NCI-H526 (cell line): ENCODE measurements at regions not wholly inside any gene's neighbourhood (a gene's known extent, or its start where the extent isn't known, plus 50 kb on each side); places are given as distances from the start of the nearest gene placed in this dataset.
"Not testable (repeated sequence)": the region's sequence is repeated elsewhere in the genome, so short reads cannot be mapped to it uniquely, and the experiment has no call there.

Experiments used
- DNase-seq, 2 experiments: peaks; one replicate each; lab custom pipeline; 2025; lab: John Stamatoyannopoulos, UW

DNA sequence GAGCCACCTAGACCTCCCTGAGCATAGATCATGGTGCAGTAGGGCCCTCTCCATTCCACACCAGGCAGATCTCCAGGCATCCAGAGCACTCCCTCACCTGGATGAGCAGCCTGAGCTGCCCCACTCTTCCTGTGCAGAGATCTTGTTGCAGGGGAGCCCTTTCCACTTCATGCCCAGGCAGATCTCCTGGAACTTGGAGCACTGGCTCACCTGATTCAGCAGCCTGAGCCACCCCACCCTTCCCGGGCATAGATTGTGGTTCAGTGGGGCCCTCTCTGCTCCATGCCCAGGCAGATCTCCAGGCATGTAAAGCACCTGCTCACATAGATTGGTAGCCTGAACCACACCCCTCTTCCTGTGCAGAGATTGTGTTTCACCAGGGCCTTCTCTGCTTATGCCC lies 78.0 kb downstream of the SEC16B start:
- DNase-seq: no peak

DNA sequence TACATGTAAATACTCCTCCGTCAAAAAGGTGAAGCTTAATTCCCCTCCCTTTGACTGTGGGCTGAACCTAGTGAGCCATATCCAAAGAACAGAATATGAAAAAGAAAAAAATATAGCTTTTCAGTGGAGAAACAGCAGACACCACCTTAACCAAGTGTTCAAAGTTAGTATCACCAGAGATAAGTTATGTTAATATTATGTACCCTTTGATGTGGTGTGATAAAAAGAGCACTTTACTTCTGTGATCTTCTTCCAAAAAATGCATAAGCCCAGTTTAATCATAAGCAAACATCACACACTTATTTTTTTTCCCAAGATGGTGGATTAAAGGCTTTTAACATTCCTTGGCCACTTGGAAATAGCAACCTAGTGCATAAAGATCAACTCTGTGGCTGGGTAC lies 79.4 kb downstream of the SEC16B start:
- no peak for DNase-seq

- no peak for DNase-seq
These were observed 85.3 kb downstream of the SEC16B start for GRCh38 chr1:177884479-177885021.

DNA sequence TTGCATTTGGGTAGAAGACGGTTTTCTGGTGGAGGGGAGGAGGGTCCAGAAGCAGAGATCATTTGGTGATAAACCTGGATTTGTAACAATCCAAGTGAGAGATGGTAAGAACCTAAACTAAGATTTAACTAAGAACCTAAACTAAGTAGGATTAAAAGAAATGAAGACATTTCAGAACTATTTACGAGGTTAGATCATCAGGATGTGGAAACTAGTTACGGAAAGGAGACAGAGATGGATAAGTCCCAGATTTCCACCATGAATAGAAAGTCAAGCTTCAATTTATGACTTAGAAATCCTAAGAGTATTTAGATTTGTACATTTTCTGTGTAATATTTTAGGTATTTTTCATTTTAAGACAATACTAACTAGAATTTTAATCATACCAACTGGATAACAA lies 86.3 kb downstream of the SEC16B start:
- DNase-seq: no peak

- peak; percentile 60 to 76 for DNase-seq
These were observed 89.4 kb downstream of the SEC16B start for GRCh38 chr1:177880339-177880891.

GRCh38 chr1:177877086-177877485 lies 92.8 kb downstream of the SEC16B start:
- DNase-seq: no peak

DNA sequence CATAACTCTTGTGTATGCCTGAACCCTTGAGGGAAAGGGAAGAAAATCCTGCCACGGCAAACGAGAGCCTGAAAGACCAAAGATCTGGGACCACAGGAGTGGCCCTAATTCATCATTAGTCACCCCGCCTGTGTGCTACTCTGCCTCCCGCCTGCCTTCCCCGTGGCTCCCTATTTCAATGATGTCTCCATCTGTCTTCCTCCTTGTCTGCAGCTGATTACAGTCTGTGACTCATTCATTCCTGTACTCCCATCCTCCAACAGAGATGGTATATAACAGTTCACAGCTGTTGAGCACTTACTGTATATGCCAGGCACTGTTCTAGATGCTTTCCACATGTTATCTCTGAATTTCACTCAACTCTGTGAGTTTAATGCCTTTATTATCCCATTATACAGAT lies 96.6 kb downstream of the SEC16B start:
- no peak for DNase-seq

DNA sequence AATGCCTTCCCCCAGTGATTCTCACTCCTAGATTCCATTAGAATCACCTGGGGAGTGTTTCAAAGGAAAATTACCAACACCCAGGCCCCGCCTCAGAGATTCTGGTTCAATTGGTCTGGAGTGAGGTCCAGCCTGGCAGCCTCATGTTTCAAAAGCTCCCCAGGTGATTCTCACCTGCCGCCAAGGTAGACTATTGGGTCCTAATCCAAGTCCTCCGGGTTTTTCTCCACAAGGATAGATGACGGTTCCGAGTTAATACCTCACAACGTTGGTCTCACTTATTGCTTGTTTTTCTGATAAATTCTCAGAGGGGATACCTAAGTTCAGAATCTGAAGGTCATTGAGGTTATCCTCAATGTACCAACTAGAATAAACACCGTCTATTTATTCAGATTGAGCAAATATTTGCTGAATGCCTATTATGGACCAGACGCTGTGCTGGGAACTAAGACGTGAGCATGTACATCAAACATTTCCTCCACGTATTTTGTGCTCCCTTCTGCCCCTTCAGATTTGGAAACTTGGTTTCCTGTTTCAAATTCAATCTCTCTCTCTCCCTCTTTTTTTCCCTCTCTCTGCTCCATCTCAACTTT lies 97.5 kb downstream of the SEC16B start:
- DNase-seq: no peak

GRCh38 chr1:177871613-177872307 lies 98.1 kb downstream of the SEC16B start:
- peak in 1 of 2 experiments; percentile 53 for DNase-seq

- DNase-seq: no peak
These were observed 100.3 kb downstream of the SEC16B start for GRCh38 chr1:177869586-177869985.

DNA sequence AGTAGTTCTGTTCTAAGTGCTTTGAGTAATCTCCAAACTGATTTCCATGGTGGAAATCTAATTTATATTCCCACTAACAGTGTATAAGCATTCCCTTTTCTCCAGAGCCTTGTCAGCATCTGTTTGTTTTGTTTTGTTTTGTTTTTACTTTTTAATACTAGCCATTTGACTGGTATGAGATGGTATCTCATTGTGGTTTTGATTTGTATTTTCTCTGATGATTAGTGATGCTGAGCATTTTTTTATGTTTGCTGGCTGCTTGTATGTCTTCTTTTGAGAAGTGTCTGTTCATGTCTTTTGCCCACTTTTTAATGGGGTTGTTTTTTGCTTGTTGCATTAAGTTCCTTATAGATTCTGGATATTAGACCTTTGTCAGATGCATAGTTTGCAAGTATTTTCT lies 100.8 kb downstream of the SEC16B start:
- DNase-seq: not testable (repeated sequence)

DNA sequence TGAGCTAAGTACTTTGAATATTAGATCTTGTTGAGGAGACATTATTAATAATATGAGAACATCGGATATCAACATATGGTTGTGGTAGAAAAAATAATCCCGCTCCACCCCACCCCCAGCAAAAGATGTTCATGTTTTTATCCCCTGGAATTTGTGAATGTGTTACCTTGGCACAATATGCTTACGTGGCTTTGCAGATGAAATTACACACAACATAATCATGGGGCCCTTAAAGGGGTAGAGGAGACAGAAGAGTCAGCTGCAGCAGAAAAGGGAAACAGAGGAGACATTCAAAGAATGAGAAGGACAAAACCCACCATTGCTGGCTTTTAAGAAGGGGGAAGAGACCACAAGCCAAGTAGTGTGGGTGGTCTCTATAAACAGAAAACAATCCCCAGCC lies 104.1 kb downstream of the SEC16B start:
- DNase-seq: no peak

GRCh38 chr1:177864538-177865305 lies 105.1 kb downstream of the SEC16B start:
- DNase-seq: peak in 1 of 2 experiments; percentile 23

GRCh38 chr1:177863796-177864195 lies 106.1 kb downstream of the SEC16B start:
- no peak for DNase-seq

DNA sequence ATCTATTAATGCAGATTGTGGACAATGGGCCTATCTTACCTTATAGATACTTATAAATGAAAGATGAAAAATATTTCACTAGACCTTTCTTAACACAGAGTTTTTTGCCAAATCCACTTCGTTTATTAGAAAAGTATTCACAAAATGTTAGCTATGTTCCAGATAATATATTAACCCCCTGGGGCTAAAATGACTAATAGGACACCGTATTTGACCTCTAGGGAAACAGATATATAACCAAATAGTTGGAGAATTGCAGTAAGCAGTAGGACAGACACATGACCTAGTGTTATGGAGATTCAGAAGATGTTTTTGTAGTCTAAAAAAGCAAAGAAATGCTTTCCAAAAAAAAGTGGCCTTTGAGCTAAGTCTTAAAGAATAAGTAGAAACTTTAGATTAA lies 106.9 kb downstream of the SEC16B start:
- DNase-seq: no peak

DNA sequence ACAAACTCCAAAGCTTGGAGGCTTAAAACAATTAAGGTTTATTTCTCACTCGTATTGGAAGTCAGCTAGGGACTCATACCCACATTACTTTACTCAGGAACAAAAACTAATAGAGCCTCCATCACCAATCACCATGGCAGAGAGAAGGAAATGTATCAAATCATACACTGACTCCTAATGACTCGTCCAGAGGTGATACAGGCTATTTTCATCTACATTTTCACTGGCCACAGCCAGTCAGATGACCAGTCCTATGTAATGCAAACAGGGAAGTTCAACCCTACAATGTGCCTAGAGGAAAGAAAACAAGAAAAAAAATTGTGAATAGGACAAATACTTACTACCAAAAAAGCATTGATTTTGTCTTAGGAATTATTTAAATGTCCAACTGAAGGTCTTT lies 110.3 kb downstream of the SEC16B start:
- DNase-seq: no peak

- DNase-seq: no peak
These were observed 111.5 kb downstream of the SEC16B start for GRCh38 chr1:177858332-177858821.

- DNase-seq: no peak
These were observed 112.6 kb downstream of the SEC16B start for GRCh38 chr1:177857285-177857684.

- no peak for DNase-seq
These were observed 114.9 kb downstream of the SEC16B start for GRCh38 chr1:177854951-177855350.

- DNase-seq: no peak
These were observed 120.1 kb downstream of the SEC16B start for GRCh38 chr1:177849579-177850290.

DNA sequence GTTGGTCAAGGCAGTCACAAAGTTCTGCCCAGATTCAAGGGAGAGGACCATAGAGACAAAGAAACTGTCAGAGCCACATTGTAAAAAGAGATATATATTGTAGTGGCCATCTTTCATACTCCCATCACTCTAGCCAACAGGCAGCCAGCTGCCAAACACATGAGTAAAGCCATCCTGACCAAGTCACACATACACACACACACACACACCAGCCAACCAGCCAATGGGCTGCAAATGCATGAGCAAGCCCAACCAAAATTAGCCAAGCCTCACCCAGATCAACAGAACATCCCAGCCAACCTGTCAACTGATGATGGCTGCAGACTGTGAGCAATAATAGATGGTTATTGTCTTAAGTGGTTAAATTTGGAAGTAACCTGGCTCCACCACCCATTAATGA lies 120.7 kb downstream of the SEC16B start:
- DNase-seq: no peak

- no peak for DNase-seq
These were observed 121.3 kb downstream of the SEC16B start for GRCh38 chr1:177848577-177848976.
